ENCODE measurements at regions not wholly inside any gene's neighbourhood (a gene's known extent, or its start where the extent isn't known, plus 50 kb on each side); places are given as distances from the start of the nearest gene placed in this dataset.

DNA sequence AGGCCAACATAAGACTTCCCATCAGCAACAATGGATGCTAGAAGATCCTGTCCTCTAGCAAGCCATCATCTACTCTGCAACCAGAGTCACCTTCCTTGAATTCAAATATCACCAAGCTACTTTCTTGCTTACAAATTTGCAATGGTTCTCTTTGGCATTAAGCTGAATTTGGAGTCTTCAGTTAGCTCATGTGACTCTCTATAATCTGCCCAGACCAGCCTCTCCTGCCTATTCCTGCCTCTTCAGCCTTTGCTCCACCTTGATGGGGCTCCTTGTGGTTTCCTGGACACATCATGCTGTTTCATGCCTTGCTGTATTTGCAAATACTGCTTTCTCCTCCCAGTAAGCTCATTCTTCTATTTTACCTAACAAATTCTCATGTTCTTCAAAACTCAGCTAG lies 82.3 kb downstream of the RASSF10 start:
- no peaks in the 10 kb centered on the region for H3K27me3 Mint-ChIP-seq (ENCODE audit: low read depth)
- DNase-seq (ENCODE audit: low read depth, low spot score) = no peak
- no peaks in the 10 kb centered on the region for H3K4me1 Mint-ChIP-seq
- H3K4me3 Mint-ChIP-seq = no peak overlapping the region
- H3K27ac Mint-ChIP-seq (ENCODE audit: unreplicated experiment) = no peak overlapping the region
- TF ChIP-seq, protein P1, sequence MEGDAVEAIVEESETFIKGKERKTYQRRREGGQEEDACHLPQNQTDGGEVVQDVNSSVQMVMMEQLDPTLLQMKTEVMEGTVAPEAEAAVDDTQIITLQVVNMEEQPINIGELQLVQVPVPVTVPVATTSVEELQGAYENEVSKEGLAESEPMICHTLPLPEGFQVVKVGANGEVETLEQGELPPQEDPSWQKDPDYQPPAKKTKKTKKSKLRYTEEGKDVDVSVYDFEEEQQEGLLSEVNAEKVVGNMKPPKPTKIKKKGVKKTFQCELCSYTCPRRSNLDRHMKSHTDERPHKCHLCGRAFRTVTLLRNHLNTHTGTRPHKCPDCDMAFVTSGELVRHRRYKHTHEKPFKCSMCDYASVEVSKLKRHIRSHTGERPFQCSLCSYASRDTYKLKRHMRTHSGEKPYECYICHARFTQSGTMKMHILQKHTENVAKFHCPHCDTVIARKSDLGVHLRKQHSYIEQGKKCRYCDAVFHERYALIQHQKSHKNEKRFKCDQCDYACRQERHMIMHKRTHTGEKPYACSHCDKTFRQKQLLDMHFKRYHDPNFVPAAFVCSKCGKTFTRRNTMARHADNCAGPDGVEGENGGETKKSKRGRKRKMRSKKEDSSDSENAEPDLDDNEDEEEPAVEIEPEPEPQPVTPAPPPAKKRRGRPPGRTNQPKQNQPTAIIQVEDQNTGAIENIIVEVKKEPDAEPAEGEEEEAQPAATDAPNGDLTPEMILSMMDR (conservative IDR thresholded peaks at IDR 0.05) = no peak
- H3K36me3 Mint-ChIP-seq (ENCODE audit: low read depth) = peaks cover 10% of the 10 kb centered on the region
- H3K9me3 Mint-ChIP-seq = peaks cover 22% of the 10 kb centered on the region

GRCh38 chr11:13091804-13092203 lies 82.7 kb downstream of the RASSF10 start:
- no peak for DNase-seq (ENCODE audit: low read depth, low spot score)
- Mint-ChIP-seq H3K27me3 (ENCODE audit: low read depth) (no peaks in the 10 kb centered on the region), H3K27ac (ENCODE audit: unreplicated experiment) (no peak overlapping the region), H3K4me1 (no peaks in the 10 kb centered on the region), H3K36me3 (ENCODE audit: low read depth) (peaks cover 10% of the 10 kb centered on the region), H3K4me3 (no peak overlapping the region), H3K9me3 (peaks cover 22% of the 10 kb centered on the region)
- TF ChIP-seq, protein P1 (conservative IDR thresholded peaks at IDR 0.05) = no peak

DNA sequence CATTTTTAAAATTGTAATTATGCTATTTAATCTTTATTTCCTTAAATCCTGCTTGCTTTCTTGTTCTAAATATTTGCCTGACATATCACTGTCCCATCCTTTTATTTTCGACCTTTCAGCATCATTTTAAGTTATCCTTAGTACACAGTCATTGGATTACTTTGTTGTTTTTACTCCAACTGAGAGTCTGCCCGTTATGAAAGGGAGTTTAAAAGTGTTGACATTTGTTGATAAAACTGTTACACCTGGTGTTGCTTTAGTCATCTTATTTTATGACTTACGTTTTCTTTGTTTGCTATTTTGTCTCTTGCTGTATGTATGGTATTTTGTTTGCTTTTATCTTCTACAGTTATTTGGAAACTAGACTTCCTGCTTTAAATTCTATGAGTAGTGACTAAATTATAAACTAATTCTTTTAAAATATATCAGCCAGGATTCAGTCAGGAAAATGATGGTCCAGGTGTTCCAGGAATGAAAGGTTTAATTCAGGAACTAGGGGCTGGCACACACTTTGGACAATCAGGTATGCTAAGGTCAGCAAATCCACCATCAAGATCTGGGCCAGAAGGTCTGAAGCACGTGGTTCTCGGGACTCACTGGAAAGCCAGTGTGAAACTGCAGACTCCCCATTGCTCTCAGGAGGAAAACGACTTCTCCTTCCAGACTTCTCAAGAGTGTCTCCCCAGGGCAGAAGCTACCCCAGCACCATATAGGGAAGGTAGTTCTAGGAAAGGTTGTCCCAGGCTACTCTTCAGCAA lies 86.0 kb downstream of the RASSF10 start:
- H3K4me3 Mint-ChIP-seq = no peak overlapping the region

GRCh38 chr11:13098063-13098462 lies 88.9 kb downstream of the RASSF10 start:
- Mint-ChIP-seq H3K9me3 (peaks cover 6% of the 10 kb centered on the region), H3K36me3 (ENCODE audit: low read depth) (peaks cover 2% of the 10 kb centered on the region), H3K27me3 (ENCODE audit: low read depth) (no peaks in the 10 kb centered on the region), H3K4me3 (peak overlapping the region; percentile 47), H3K27ac (ENCODE audit: unreplicated experiment) (peak overlapping the region; percentile 80), H3K4me1 (peaks cover 45% of the 10 kb centered on the region)
- peak; percentile 43 for DNase-seq (ENCODE audit: low read depth, low spot score)
- TF ChIP-seq, protein P1 (conservative IDR thresholded peaks at IDR 0.05) = no peak

More for the DNA sequence above, 86.0 kb downstream of the RASSF10 start:
- TF ChIP-seq, protein P1 (conservative IDR thresholded peaks at IDR 0.05) = no peak
- Mint-ChIP-seq H3K27me3 (ENCODE audit: low read depth) (no peaks in the 10 kb centered on the region), H3K36me3 (ENCODE audit: low read depth) (peaks cover 4% of the 10 kb centered on the region), H3K9me3 (peaks cover 15% of the 10 kb centered on the region), H3K4me1 (peaks cover 22% of the 10 kb centered on the region), H3K27ac (ENCODE audit: unreplicated experiment) (peak overlapping the region; percentile 75)
- DNase-seq (ENCODE audit: low read depth, low spot score) = no peak

DNA sequence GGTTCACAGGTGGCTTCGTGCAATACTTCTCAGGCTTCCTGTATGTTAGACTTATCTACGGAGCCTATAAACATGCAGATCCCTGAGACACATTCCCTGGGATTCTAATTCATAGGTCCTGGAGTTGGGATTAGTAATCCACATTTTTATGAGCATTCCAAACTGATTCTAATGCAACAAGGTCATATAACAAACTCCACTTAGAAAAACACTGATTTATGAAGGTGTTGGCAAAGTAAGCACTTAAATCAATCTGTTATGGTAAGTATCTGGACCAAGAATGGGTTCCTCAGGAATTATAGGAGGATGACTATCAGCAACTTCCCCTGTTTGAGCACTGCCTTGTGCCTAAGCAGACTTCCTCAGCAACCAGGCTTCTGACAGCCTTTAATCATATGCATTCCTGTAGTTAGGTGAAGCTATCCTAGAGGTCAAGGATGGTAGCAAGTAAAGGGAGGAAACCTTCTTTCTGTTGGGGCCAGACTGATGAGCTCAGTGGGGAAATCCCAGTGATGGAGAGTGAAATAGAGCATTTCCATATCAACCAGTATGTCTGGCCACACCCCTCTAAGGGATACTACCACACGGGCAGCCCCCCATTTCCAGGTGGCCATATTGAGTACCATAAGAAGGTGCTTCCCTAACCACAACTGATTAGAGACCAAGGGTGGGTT lies 89.6 kb downstream of the RASSF10 start:
- Mint-ChIP-seq H3K4me1 (peaks cover 52% of the 10 kb centered on the region), H3K4me3 (peak overlapping the region; percentile 47), H3K36me3 (ENCODE audit: low read depth) (peaks cover 2% of the 10 kb centered on the region), H3K27ac (ENCODE audit: unreplicated experiment) (peak overlapping the region; percentile 80), H3K27me3 (ENCODE audit: low read depth) (no peaks in the 10 kb centered on the region), H3K9me3 (peaks cover 2% of the 10 kb centered on the region)
- no peak for DNase-seq (ENCODE audit: low read depth, low spot score)
- TF ChIP-seq, protein P1 (conservative IDR thresholded peaks at IDR 0.05) = no peak
